Endothelial cell of hepatic sinusoid (primary cell): ENCODE measurements at regions not wholly inside any gene's neighbourhood (a gene's known extent, or its start where the extent isn't known, plus 50 kb on each side); places are given as distances from the start of the nearest gene placed in this dataset.

Source experiments
- in situ Hi-C: cut with HindIII; loops from 2 replicates; pipeline ENCODE4 v1.10.0; 2017; ENCODE audit warnings: low sequenced_read_pairs

DNA sequence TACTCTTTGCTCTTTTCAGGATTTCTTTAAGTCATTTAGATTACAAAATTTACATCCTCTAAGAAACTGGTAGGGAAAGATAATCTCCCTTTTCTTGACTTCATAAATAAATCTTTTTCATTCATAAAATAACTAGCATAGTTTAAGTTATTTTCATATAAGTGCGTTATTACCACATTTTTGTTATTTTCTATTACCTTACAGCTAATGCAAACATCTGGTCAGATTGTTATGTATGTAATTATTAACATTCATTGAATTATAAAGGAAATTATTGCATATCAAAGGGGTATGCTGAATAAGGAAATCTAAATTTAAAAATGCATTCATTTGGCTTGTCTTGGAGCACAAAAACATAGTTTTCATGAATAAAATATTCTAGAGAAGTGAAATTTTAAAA is 55.3 kb upstream of the SLITRK1 start:
- in situ Hi-C loops, result no loop called here

DNA sequence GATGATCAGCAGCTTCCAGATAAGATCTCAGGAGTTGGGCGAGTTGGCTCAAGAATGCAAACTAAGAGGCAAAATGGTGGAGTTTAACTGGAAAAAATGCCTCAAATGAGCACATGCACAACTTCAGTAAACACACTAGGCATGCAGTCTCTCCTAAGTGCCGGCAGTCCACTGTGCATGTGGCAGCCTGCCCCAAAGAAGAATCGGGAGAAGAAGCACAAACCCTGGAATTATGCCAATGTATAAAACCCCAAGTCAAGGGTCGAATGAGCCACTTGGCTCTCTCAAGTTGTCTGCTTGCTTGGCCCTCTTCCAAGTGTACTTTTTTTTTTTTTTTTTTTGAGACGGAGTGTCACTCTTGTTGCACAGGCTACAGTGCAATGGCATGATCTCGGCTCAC is 53.3 kb upstream of the SLITRK1 start:
- in situ Hi-C loops, result no loop called here
